MCF 10A (cell line): ENCODE measurements at regions not wholly inside any gene's neighbourhood (a gene's known extent, or its start where the extent isn't known, plus 50 kb on each side); places are given as distances from the start of the nearest gene placed in this dataset.
"Not testable (repeated sequence)": the region's sequence is repeated elsewhere in the genome, so short reads cannot be mapped to it uniquely, and the experiment has no call there.

Experiments
- BruUV-seq: library from RNA; stranded (reverse); fragments of 400-500 nt; replicated peaks from 2 replicates; lab custom pipeline; 2021; lab: Mats Ljungman, UMichigan
- CTCF ChIA-PET: fragments of 300-600 bp; sonication (Branson Sonifier 250); formaldehyde crosslinking; extraction: SDS; loops from one replicate; lab custom pipeline; 2021; ENCODE audit warnings: antibody characterized with exemption, inconsistent platforms; lab: Yijun Ruan, JAX
- POLR2A ChIA-PET: fragments of 300-600, 350-650 bp; sonication (Branson Sonifier 250); formaldehyde crosslinking; extraction: SDS; loops from one replicate; lab custom pipeline; 2020; ENCODE audit warnings: antibody characterized with exemption, inconsistent platforms; lab: Yijun Ruan, JAX
- DNase-seq: peaks from one replicate; pipeline ENCODE4 v3.0.0-alpha.2; 2018; ENCODE audit not compliant: unreplicated experiment
- H3K27ac Mint-ChIP-seq: one replicate; pipeline ENCODE4 v1.8.0; 2022; ENCODE audit warnings: mild to moderate bottlenecking, low read depth, mixed read lengths; ENCODE audit not compliant: unreplicated experiment
- H3K27me3 Mint-ChIP-seq: one replicate; pipeline ENCODE4 v1.8.0; 2022; ENCODE audit warnings: mixed read lengths; ENCODE audit not compliant: insufficient read depth, unreplicated experiment
- H3K36me3 Mint-ChIP-seq: one replicate; pipeline ENCODE4 v1.8.0; 2022; ENCODE audit warnings: mild to moderate bottlenecking, moderate library complexity, mixed read lengths; ENCODE audit not compliant: insufficient read depth, unreplicated experiment
- H3K4me1 Mint-ChIP-seq: one replicate; pipeline ENCODE4 v1.8.0; 2022; ENCODE audit warnings: mixed read lengths; ENCODE audit not compliant: insufficient read depth, unreplicated experiment
- H3K4me3 Mint-ChIP-seq: one replicate; pipeline ENCODE4 v1.8.0; 2022; ENCODE audit warnings: mild to moderate bottlenecking, moderate library complexity, mixed read lengths; ENCODE audit not compliant: unreplicated experiment
- H3K9me3 Mint-ChIP-seq: one replicate; pipeline ENCODE4 v1.8.0; 2022; ENCODE audit warnings: mixed read lengths; ENCODE audit not compliant: unreplicated experiment
- CTCF ChIP-seq: fragments of 200-600 bp; IDR thresholded peaks from one replicate; pipeline ENCODE4 v1.8.0; 2022; ENCODE audit warnings: antibody characterized with exemption, mild to moderate bottlenecking; ENCODE audit not compliant: unreplicated experiment
- intact Hi-C: fragments of 100-400 bp; cut with micrococcal nuclease; formaldehyde crosslinking; loops from 2 replicates; pipeline ENCODE4 v1.14.1; 2022

- Mint-ChIP-seq H3K4me1 (no peaks in the 10 kb centered on the region), H3K27me3 (no peaks in the 10 kb centered on the region), H3K27ac (no peak overlapping the region), H3K36me3 (no peaks in the 10 kb centered on the region), H3K4me3 (no peak overlapping the region), H3K9me3 (no peaks in the 10 kb centered on the region)
- DNase-seq, result no peak
- intact Hi-C loops, result no loop called here
- CTCF ChIA-PET, result interaction anchor here (0.7 kb wide), 1 partner anchor 137 kb away, joined by 3 read pairs; no protein-coding TSS in a partner anchor
- POLR2A ChIA-PET, result no interaction called here
- no TSS peak for BruUV-seq
- no peak for TF ChIP-seq CTCF
Observed at GRCh38 chr3:18208856-18209255, 216.3 kb downstream of the SATB1 start.

GRCh38 chr3:18208091-18208490 lies 217.0 kb downstream of the SATB1 start:
- Mint-ChIP-seq H3K9me3 (no peaks in the 10 kb centered on the region), H3K27ac (no peak overlapping the region), H3K27me3 (no peaks in the 10 kb centered on the region), H3K4me3 (no peak overlapping the region), H3K36me3 (no peaks in the 10 kb centered on the region), H3K4me1 (no peaks in the 10 kb centered on the region)
- CTCF ChIA-PET, result interaction anchor here (0.7 kb wide), 1 partner anchor 136 kb away, joined by 3 read pairs; no protein-coding TSS in a partner anchor
- TF ChIP-seq CTCF, result no peak
- intact Hi-C loops, result no loop called here
- BruUV-seq, result no TSS peak
- POLR2A ChIA-PET, result no interaction called here
- DNase-seq, result no peak

- Mint-ChIP-seq H3K36me3 (no peaks in the 10 kb centered on the region), H3K9me3 (no peaks in the 10 kb centered on the region), H3K4me3 (no peak overlapping the region), H3K4me1 (no peaks in the 10 kb centered on the region), H3K27me3 (no peaks in the 10 kb centered on the region), H3K27ac (no peak overlapping the region)
- no TSS peak for BruUV-seq
- DNase-seq, result no peak
- intact Hi-C loops, result no loop called here
- no peak for TF ChIP-seq CTCF
- POLR2A ChIA-PET, result no interaction called here
- CTCF ChIA-PET, result interaction anchor here (1.0 kb wide), 1 partner anchor 16 kb away, joined by 3 read pairs; no protein-coding TSS in a partner anchor
Observed at GRCh38 chr3:18207226-18207625, 217.9 kb downstream of the SATB1 start.

- BruUV-seq, POLR2A ChIA-PET, H3K27me3 Mint-ChIP-seq, H3K36me3 Mint-ChIP-seq, H3K4me1 Mint-ChIP-seq, intact Hi-C loops, DNase-seq, H3K9me3 Mint-ChIP-seq, H3K27ac Mint-ChIP-seq, H3K4me3 Mint-ChIP-seq: not testable (repeated sequence)
- CTCF ChIA-PET, result interaction anchor here (0.6 kb wide), 1 partner anchor 268 kb away, joined by 3 read pairs; no protein-coding TSS in a partner anchor
Observed at GRCh38 chr3:18205701-18206100, 219.4 kb downstream of the SATB1 start.

- Mint-ChIP-seq H3K4me1 (no peaks in the 10 kb centered on the region), H3K9me3 (peaks cover 17% of the 10 kb centered on the region), H3K36me3 (no peaks in the 10 kb centered on the region), H3K4me3 (no peak overlapping the region), H3K27me3 (no peaks in the 10 kb centered on the region), H3K27ac (no peak overlapping the region)
- intact Hi-C loops, result no loop called here
- TF ChIP-seq CTCF, result no peak
- CTCF ChIA-PET, result no interaction called here
- no TSS peak for BruUV-seq
- POLR2A ChIA-PET, result no interaction called here
- no peak for DNase-seq
Observed at GRCh38 chr3:18201315-18201714, 223.8 kb downstream of the SATB1 start.
